DOHH2 (cell line): ENCODE measurements at regions not wholly inside any gene's neighbourhood (a gene's known extent, or its start where the extent isn't known, plus 50 kb on each side); places are given as distances from the start of the nearest gene placed in this dataset.

Source experiments
- EZH2phosphoT487 ChIP-seq: fragments of 200-600 bp; sonication (generic); IDR thresholded peaks from 2 replicates; pipeline ENCODE4 v1.6.1; 2017; ENCODE audit warnings: borderline replicate concordance, mild to moderate bottlenecking, antibody characterized with exemption, low read length, moderate library complexity, mixed read lengths
- TF ChIP-seq, protein P1 (sequence below): fragments of 200-600 bp; sonication (generic); IDR thresholded peaks from one replicate; pipeline ENCODE4 v1.5.1; 2014; ENCODE audit warnings: antibody characterized with exemption, mild to moderate bottlenecking, low read depth, low read length; ENCODE audit not compliant: poor library complexity, severe bottlenecking

DNA sequence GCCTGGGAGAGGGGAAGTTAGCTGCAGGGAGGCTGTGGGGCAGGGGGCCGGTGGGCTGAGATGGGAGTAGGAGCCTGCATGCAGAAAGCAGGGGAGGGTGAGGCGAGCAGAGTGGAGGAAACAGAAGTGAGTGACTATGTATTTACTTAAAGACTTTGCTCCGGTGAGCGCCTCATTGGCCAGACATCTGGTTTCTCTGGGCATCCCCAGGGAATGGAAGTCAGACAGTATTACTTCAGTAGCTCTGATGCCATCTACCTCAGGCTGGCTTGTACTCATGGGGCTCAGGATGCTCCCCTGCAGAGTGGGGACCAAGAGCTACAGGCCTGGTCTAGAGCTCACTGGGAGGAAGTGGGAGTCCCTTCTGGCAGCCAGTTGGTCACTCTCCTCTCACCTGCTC, 78.2 kb upstream of the ARAP3 start:
- TF ChIP-seq, protein P1, sequence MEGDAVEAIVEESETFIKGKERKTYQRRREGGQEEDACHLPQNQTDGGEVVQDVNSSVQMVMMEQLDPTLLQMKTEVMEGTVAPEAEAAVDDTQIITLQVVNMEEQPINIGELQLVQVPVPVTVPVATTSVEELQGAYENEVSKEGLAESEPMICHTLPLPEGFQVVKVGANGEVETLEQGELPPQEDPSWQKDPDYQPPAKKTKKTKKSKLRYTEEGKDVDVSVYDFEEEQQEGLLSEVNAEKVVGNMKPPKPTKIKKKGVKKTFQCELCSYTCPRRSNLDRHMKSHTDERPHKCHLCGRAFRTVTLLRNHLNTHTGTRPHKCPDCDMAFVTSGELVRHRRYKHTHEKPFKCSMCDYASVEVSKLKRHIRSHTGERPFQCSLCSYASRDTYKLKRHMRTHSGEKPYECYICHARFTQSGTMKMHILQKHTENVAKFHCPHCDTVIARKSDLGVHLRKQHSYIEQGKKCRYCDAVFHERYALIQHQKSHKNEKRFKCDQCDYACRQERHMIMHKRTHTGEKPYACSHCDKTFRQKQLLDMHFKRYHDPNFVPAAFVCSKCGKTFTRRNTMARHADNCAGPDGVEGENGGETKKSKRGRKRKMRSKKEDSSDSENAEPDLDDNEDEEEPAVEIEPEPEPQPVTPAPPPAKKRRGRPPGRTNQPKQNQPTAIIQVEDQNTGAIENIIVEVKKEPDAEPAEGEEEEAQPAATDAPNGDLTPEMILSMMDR, result no peak
- no peak for TF ChIP-seq EZH2phosphoT487
